LNCaP clone FGC (cell line): ENCODE measurements at regions not wholly inside any gene's neighbourhood (a gene's known extent, or its start where the extent isn't known, plus 50 kb on each side); places are given as distances from the start of the nearest gene placed in this dataset.

ENCODE experiments used
- DNase-seq: peaks from one replicate; pipeline ENCODE4 v3.0.0-alpha.2; 2011; ENCODE audit warnings: low read depth
- H3K4me3 ChIP-seq: 2 replicates; pipeline ENCODE4 v1.5.1; 2011; ENCODE audit warnings: mild to moderate bottlenecking, low read depth, low read length, control low read depth
- CTCF ChIP-seq: IDR thresholded peaks from 2 replicates; pipeline ENCODE4 v1.5.1; 2012; ENCODE audit warnings: mild to moderate bottlenecking; ENCODE audit not compliant: control insufficient read depth, insufficient read depth; ENCODE audit errors: extremely low read depth

- TF ChIP-seq CTCF: peak; percentile 23; the same call in 1 of the 2 replicates
- H3K4me3 ChIP-seq: no peak overlapping the region; the same call in 1 of the 2 replicates
- no peak for DNase-seq
Measured at GRCh38 chr21:16082038-16082816, 352.4 kb downstream of the USP25 start.

GRCh38 chr21:16084776-16085364 lies 355.1 kb downstream of the USP25 start:
- peak; percentile 41 for TF ChIP-seq CTCF
- no peak overlapping the region; the same call in 1 of the 2 replicates for H3K4me3 ChIP-seq
- DNase-seq: peak; percentile 93

- peak overlapping the region; percentile 17; the same call in 1 of the 2 replicates for H3K4me3 ChIP-seq
- DNase-seq: no peak
- TF ChIP-seq CTCF: no peak
Measured at GRCh38 chr21:16085421-16085820, 355.6 kb downstream of the USP25 start.

- TF ChIP-seq CTCF: no peak
- no peak for DNase-seq
- H3K4me3 ChIP-seq: 0 out of 2 replicates have a peak overlapping the region, but pooled peaks have one; percentile 3
Measured at GRCh38 chr21:16086121-16086520, 356.3 kb downstream of the USP25 start.

- no peak for TF ChIP-seq CTCF
- no peak overlapping the region; the same call in 1 of the 2 replicates for H3K4me3 ChIP-seq
- peak; percentile 71 for DNase-seq
Measured at GRCh38 chr21:16086936-16087335, 357.2 kb downstream of the USP25 start.

GRCh38 chr21:16087523-16087922 lies 357.7 kb downstream of the USP25 start:
- TF ChIP-seq CTCF: no peak
- no peak overlapping the region; the same call in 1 of the 2 replicates for H3K4me3 ChIP-seq
- DNase-seq: no peak
